Trophoblast cell (in vitro differentiated cells and primary cell): ENCODE measurements at regions not wholly inside any gene's neighbourhood (a gene's known extent, or its start where the extent isn't known, plus 50 kb on each side); places are given as distances from the start of the nearest gene placed in this dataset.

ENCODE experiments used
- DNase-seq, 2 donors: peaks; one replicate each; pipeline ENCODE4 v3.0.0-alpha.2; 2016
- H2AFZ ChIP-seq: 2 replicates; pipeline ENCODE4 v1.6.1; 2013; ENCODE audit warnings: low read length, moderate library complexity, mild to moderate bottlenecking; ENCODE audit not compliant: insufficient read depth, poor library complexity
- H2AK5ac ChIP-seq: 2 replicates; pipeline ENCODE4 v1.6.1; 2013; ENCODE audit warnings: mild to moderate bottlenecking, low read length
- H2BK120ac ChIP-seq: 2 replicates; pipeline ENCODE4 v1.6.1; 2013; ENCODE audit warnings: low read length, mild to moderate bottlenecking, moderate library complexity; ENCODE audit not compliant: insufficient read depth, poor library complexity
- H2BK12ac ChIP-seq: 2 replicates; pipeline ENCODE4 v1.6.1; 2013; ENCODE audit warnings: mild to moderate bottlenecking, low read length, moderate library complexity
- H2BK5ac ChIP-seq: 2 replicates; pipeline ENCODE4 v1.6.1; 2013; ENCODE audit warnings: low read length, low read depth, moderate library complexity, mild to moderate bottlenecking; ENCODE audit not compliant: poor library complexity
- H3K14ac ChIP-seq: 2 replicates; pipeline ENCODE4 v1.6.1; 2013; ENCODE audit warnings: mild to moderate bottlenecking, low read length
- H3K18ac ChIP-seq: 2 replicates; pipeline ENCODE4 v1.6.1; 2013; ENCODE audit warnings: mild to moderate bottlenecking, low read length
- H3K23ac ChIP-seq: 2 replicates; pipeline ENCODE4 v1.6.1; 2013; ENCODE audit warnings: low read length
- H3K27ac ChIP-seq: 2 replicates; pipeline ENCODE4 v1.5.1; 2013; ENCODE audit warnings: low read depth, mild to moderate bottlenecking, inconsistent platforms, low read length, moderate library complexity
- H3K27me3 ChIP-seq: 2 replicates; pipeline ENCODE4 v1.6.1; 2013; ENCODE audit warnings: inconsistent platforms, mild to moderate bottlenecking, low read length, moderate library complexity; ENCODE audit not compliant: insufficient read depth
- H3K36me3 ChIP-seq, 2 experiments: 1 replicate in 1 of 2; 2 replicates in 1 of 2; pipeline ENCODE4 v1.6.1; 2013; ENCODE audit warnings: low read length in 2 of 2, mild to moderate bottlenecking in 2 of 2, moderate library complexity in 1 of 2; ENCODE audit not compliant: insufficient read depth in 2 of 2, control insufficient read depth in 1 of 2
- H3K4ac ChIP-seq: 2 replicates; pipeline ENCODE4 v1.6.1; 2013; ENCODE audit warnings: low read depth, mild to moderate bottlenecking, low read length, moderate library complexity
- H3K4me1 ChIP-seq, 2 experiments: 1 replicate in 1 of 2; 2 replicates in 1 of 2; pipeline ENCODE4 v1.6.1; 2013; ENCODE audit warnings: low read length in 2 of 2, mild to moderate bottlenecking in 2 of 2, moderate library complexity in 1 of 2; ENCODE audit not compliant: insufficient read depth in 2 of 2, control insufficient read depth in 1 of 2
- H3K4me2 ChIP-seq: 2 replicates; pipeline ENCODE4 v1.6.1; 2013; ENCODE audit warnings: inconsistent platforms, mild to moderate bottlenecking, low read length, moderate library complexity
- H3K4me3 ChIP-seq: 2 replicates; pipeline ENCODE4 v1.5.1; 2013; ENCODE audit warnings: mild to moderate bottlenecking, low read depth, low read length, inconsistent platforms
- H3K79me1 ChIP-seq: one replicate; pipeline ENCODE4 v1.6.1; 2013; ENCODE audit warnings: low read length
- H3K79me2 ChIP-seq: 2 replicates; pipeline ENCODE4 v1.6.1; 2013; ENCODE audit warnings: low read length, mild to moderate bottlenecking; ENCODE audit not compliant: control insufficient read depth, insufficient read depth, poor library complexity
- H3K9ac ChIP-seq: 2 replicates; pipeline ENCODE4 v1.6.1; 2013; ENCODE audit warnings: mild to moderate bottlenecking, low read length
- H3K9me3 ChIP-seq: 2 replicates; pipeline ENCODE4 v1.6.1; 2013; ENCODE audit warnings: low read depth, mild to moderate bottlenecking, control low read depth, inconsistent platforms, low read length; ENCODE audit not compliant: insufficient read depth
- H4K12ac ChIP-seq: 2 replicates; pipeline ENCODE4 v1.6.1; 2013; ENCODE audit warnings: low read depth, mild to moderate bottlenecking, low read length, moderate library complexity
- H4K8ac ChIP-seq: 2 replicates; pipeline ENCODE4 v1.6.1; 2013; ENCODE audit warnings: low read depth, mild to moderate bottlenecking, low read length, moderate library complexity
- H4K91ac ChIP-seq: one replicate; pipeline ENCODE4 v1.6.1; 2013; ENCODE audit warnings: low read depth, mild to moderate bottlenecking, low read length, moderate library complexity
- WGBS: extraction: QIAGEN DNeasy Blood & Tissue Kit; methylation state at CpG from one replicate; pipeline ENCODE4 v1.1.7; 2013; ENCODE audit warnings: missing lambda C conversion rate; ENCODE audit not compliant: insufficient read length, insufficient coverage; ENCODE audit errors: extremely low coverage; 5-methylcytosine and 5-hydroxymethylcytosine counted together

DNA sequence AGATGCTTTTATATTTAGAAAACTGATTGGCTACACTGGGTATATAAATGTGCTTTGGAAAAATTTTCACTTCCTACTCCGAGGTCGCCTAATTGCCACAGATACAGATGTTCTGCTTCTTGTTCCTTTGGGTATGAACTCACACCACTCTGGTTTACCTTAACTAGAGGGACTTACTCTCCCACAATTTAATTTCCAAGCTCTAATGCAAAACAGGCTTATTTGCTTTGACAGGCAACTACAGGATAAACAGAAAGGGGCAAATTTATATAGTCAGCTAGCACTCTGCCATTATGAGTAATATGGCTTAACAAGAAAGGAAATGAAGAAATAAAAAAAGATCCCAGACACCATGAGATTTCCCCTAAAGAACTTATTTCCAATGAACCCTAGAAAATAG is 156.9 kb upstream of the ZFP64 start:
- H3K79me1 ChIP-seq, result no peaks in the 10 kb centered on the region
- H4K12ac ChIP-seq, result no peak overlapping the region
- H3K18ac ChIP-seq, result no peak overlapping the region
- no peaks in the 10 kb centered on the region for H3K79me2 ChIP-seq
- H2BK5ac ChIP-seq, result no peak overlapping the region
- H2BK120ac ChIP-seq, result no peak overlapping the region
- H3K4me2 ChIP-seq, result no peak overlapping the region
- no peak for DNase-seq
- H2AFZ ChIP-seq, result no peak overlapping the region
- no CpG with 5 or more reads among the region's 2 CpGs for WGBS
- no peak overlapping the region for H4K91ac ChIP-seq
- no peaks in the 10 kb centered on the region for H3K9me3 ChIP-seq
- H3K4me1 ChIP-seq, result no peaks in the 10 kb centered on the region
- H3K23ac ChIP-seq, result no peak overlapping the region
- no peak overlapping the region for H3K4me3 ChIP-seq
- H3K14ac ChIP-seq, result no peak overlapping the region
- H3K27ac ChIP-seq, result no peak overlapping the region
- H3K36me3 ChIP-seq, result no peaks in the 10 kb centered on the region
- no peak overlapping the region for H3K4ac ChIP-seq
- no peak overlapping the region for H2BK12ac ChIP-seq
- H3K27me3 ChIP-seq, result no peaks in the 10 kb centered on the region
- H2AK5ac ChIP-seq, result no peak overlapping the region
- no peak overlapping the region for H4K8ac ChIP-seq
- no peak overlapping the region for H3K9ac ChIP-seq

DNA sequence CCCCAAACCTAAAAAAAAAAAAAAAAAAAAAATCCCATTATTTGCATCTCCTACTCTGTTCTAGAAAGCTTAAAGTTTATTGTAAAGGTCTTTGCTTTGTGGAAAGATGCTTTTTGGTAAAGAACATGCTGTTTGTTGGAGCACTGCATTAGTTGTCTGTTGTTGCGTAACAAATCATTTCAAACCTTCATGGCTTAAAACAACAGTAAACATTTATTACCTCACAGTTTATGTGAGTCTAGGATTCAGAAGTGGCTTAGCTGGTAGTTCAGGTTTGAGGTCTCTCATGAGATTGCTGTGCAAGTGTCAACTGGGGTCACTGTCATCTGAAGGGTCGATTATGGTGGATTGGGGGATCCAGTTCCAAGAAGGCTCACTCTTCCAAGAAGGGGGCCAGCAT is 155.2 kb upstream of the ZFP64 start:
- WGBS, result no CpG with 5 or more reads among the region's 2 CpGs
- Histone ChIP-seq H3K9ac (no peak overlapping the region), H3K27me3 (no peaks in the 10 kb centered on the region), H4K91ac (no peak overlapping the region), H3K9me3 (no peaks in the 10 kb centered on the region), H3K4me3 (no peak overlapping the region), H3K4me1 (no peaks in the 10 kb centered on the region), H2BK120ac (no peak overlapping the region), H3K4me2 (no peak overlapping the region), H2AFZ (no peak overlapping the region), H3K27ac (no peak overlapping the region), H4K12ac (no peak overlapping the region), H3K14ac (no peak overlapping the region), H3K18ac (no peak overlapping the region), H3K23ac (no peak overlapping the region), H3K4ac (no peak overlapping the region), H3K79me2 (no peaks in the 10 kb centered on the region), H3K79me1 (no peaks in the 10 kb centered on the region), H4K8ac (no peak overlapping the region), H2BK12ac (no peak overlapping the region), H2AK5ac (no peak overlapping the region), H3K36me3 (no peaks in the 10 kb centered on the region), H2BK5ac (no peak overlapping the region)
- peak in 1 of 2 donors; percentile 8 for DNase-seq

DNA sequence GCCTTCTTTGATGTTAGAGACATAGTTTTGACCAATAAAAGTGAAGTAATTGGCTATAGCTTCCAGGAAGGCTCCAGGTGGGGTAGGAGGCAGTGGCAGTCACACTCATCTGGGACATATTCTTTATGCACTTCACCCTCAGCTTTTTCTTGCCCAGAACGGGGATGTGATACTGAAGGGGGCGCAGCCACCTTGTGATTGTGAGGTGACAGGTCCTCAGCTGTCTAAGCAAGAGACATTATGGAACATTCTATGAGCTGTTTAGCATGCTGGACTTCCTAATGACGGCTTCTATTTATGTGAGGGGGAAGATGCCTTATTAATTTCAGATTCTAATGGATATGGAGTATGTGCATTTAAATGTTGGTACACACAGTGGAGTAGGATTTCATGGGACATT is 151.3 kb upstream of the ZFP64 start:
- Histone ChIP-seq H3K4me2 (no peak overlapping the region), H3K27ac (no peak overlapping the region), H3K27me3 (no peaks in the 10 kb centered on the region), H2AFZ (no peak overlapping the region), H3K79me2 (no peaks in the 10 kb centered on the region), H3K4me1 (no peaks in the 10 kb centered on the region), H2BK12ac (no peak overlapping the region), H3K23ac (no peak overlapping the region), H3K18ac (no peak overlapping the region), H3K4ac (no peak overlapping the region), H2BK5ac (no peak overlapping the region), H4K12ac (no peak overlapping the region), H3K9me3 (peaks cover 2% of the 10 kb centered on the region), H3K4me3 (no peak overlapping the region), H2BK120ac (no peak overlapping the region), H3K36me3 (no peaks in the 10 kb centered on the region), H4K8ac (no peak overlapping the region), H3K14ac (no peak overlapping the region), H4K91ac (no peak overlapping the region), H3K79me1 (no peaks in the 10 kb centered on the region), H2AK5ac (no peak overlapping the region), H3K9ac (no peak overlapping the region)
- no peak for DNase-seq
- no CpG with 5 or more reads among the region's 3 CpGs for WGBS

DNA sequence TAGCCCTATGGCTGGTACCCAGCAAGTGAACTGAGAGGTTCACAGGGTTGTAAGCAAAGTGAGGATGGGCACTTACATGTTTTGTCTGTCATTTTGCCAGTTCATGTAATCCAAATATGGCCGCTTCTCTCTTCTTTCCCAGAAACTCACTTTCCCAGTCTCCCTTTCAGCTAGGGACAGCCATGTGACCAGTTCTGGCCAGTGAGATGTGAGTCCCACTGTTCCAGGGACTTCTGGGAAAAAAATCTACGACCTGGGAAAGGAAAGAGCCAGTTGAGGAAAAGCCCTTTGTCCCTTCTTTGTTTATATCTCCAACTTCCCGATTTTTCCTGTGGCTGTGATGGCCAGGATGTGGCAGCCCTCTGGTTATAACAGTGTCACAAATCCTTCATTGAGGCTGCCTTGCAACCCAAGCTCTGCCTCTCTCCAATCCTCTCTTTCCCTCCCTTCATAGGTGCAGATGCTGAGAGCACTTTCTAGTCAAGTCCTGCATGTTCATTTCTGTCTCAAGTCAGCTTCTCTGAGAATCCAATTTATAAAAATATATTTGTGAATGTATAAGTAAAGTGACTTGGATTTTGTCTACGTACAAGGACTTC is 148.6 kb upstream of the ZFP64 start:
- no peaks in the 10 kb centered on the region for H3K27me3 ChIP-seq
- whole genome bisulfite sequencing, result no CpG with 5 or more reads among the region's 4 CpGs
- no peak overlapping the region for H3K23ac ChIP-seq
- H3K36me3 ChIP-seq, result no peaks in the 10 kb centered on the region
- H2BK12ac ChIP-seq, result no peak overlapping the region
- H3K4me3 ChIP-seq, result no peak overlapping the region
- no peak overlapping the region for H4K91ac ChIP-seq
- H3K9ac ChIP-seq, result no peak overlapping the region
- H3K18ac ChIP-seq, result no peak overlapping the region
- no peaks in the 10 kb centered on the region for H3K79me2 ChIP-seq
- no peak overlapping the region for H3K14ac ChIP-seq
- no peak overlapping the region for H3K4me2 ChIP-seq
- peaks cover 2% of the 10 kb centered on the region for H3K9me3 ChIP-seq
- no peak overlapping the region for H2AFZ ChIP-seq
- DNase-seq, result peak in 1 of 2 donors; percentile 4
- H3K27ac ChIP-seq, result no peak overlapping the region
- no peak overlapping the region for H2BK5ac ChIP-seq
- H3K79me1 ChIP-seq, result no peaks in the 10 kb centered on the region
- H4K12ac ChIP-seq, result no peak overlapping the region
- H3K4ac ChIP-seq, result no peak overlapping the region
- peak overlapping the region; percentile 73 for H4K8ac ChIP-seq
- no peaks in the 10 kb centered on the region for H3K4me1 ChIP-seq
- no peak overlapping the region for H2BK120ac ChIP-seq
- H2AK5ac ChIP-seq, result no peak overlapping the region
